HEK293T (cell line): ENCODE measurements at regions not wholly inside any gene's neighbourhood (a gene's known extent, or its start where the extent isn't known, plus 50 kb on each side); places are given as distances from the start of the nearest gene placed in this dataset.

Source experiments
- BHLHE40 ChIP-seq: fragments of 450-650 bp; IDR thresholded peaks from 2 replicates; pipeline ENCODE4 v1.6.1; 2016; ENCODE audit warnings: mild to moderate bottlenecking, moderate library complexity, borderline replicate concordance
- ELF4 ChIP-seq: fragments of 450-650 bp; IDR thresholded peaks from 2 replicates; pipeline ENCODE4 v1.6.1; 2017; ENCODE audit warnings: antibody characterized with exemption
- FOXA1 ChIP-seq: fragments of 450-650 bp; IDR thresholded peaks from 2 replicates; pipeline ENCODE4 v1.6.1; 2016; ENCODE audit warnings: mild to moderate bottlenecking
- FOXM1 ChIP-seq: fragments of 450-650 bp; IDR thresholded peaks from 2 replicates; pipeline ENCODE4 v1.6.1; 2017; ENCODE audit warnings: mild to moderate bottlenecking, borderline replicate concordance
- HDGF ChIP-seq: fragments of 450-650 bp; IDR thresholded peaks from 2 replicates; pipeline ENCODE4 v1.6.1; 2017; ENCODE audit warnings: antibody characterized with exemption, borderline replicate concordance
- L3MBTL2 ChIP-seq: fragments of 450-650 bp; conservative IDR thresholded peaks from 2 replicates; pipeline ENCODE4 v1.6.1; 2016; ENCODE audit warnings: mild to moderate bottlenecking
- NFRKB ChIP-seq: fragments of 450-650 bp; IDR thresholded peaks from 2 replicates; pipeline ENCODE4 v1.6.1; 2016; ENCODE audit warnings: mild to moderate bottlenecking, moderate library complexity
- TARDBP ChIP-seq: fragments of 450-650 bp; IDR thresholded peaks from 2 replicates; pipeline ENCODE4 v1.6.1; 2016
- ZNF384 ChIP-seq: fragments of 450-650 bp; IDR thresholded peaks from 2 replicates; pipeline ENCODE4 v1.6.1; 2016
- TF ChIP-seq, protein P1 (sequence below): fragments of 450-650 bp; IDR thresholded peaks from 2 replicates; pipeline ENCODE4 v1.6.1; 2016

GRCh38 chr2:194721227-194721626 is 935.8 kb upstream of the SLC39A10 start:
- TF ChIP-seq HDGF, result no peak
- TF ChIP-seq FOXM1, result no peak
- no peak for TF ChIP-seq BHLHE40
- TF ChIP-seq, protein P1, sequence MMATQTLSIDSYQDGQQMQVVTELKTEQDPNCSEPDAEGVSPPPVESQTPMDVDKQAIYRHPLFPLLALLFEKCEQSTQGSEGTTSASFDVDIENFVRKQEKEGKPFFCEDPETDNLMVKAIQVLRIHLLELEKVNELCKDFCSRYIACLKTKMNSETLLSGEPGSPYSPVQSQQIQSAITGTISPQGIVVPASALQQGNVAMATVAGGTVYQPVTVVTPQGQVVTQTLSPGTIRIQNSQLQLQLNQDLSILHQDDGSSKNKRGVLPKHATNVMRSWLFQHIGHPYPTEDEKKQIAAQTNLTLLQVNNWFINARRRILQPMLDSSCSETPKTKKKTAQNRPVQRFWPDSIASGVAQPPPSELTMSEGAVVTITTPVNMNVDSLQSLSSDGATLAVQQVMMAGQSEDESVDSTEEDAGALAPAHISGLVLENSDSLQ, result no peak
- TF ChIP-seq TARDBP, result no peak
- no peak for TF ChIP-seq ZNF384
- TF ChIP-seq FOXA1, result no peak
- TF ChIP-seq NFRKB, result no peak
- no peak for TF ChIP-seq ELF4
- no peak for TF ChIP-seq L3MBTL2
